H1 (cell line): ENCODE measurements at regions not wholly inside any gene's neighbourhood (a gene's known extent, or its start where the extent isn't known, plus 50 kb on each side); places are given as distances from the start of the nearest gene placed in this dataset.

Experiments used
- CTCF ChIP-seq, 3 experiments: IDR thresholded peaks; 1 replicate in 2 of 3; 2 replicates in 1 of 3; pipeline versions ENCODE4 v1.5.1 to v1.6.1; 2011; ENCODE audit warnings: low read length in 3 of 3, mild to moderate bottlenecking in 3 of 3, inconsistent platforms in 2 of 3, low read depth in 1 of 3, moderate library complexity in 1 of 3; ENCODE audit not compliant: insufficient read depth in 1 of 3; ENCODE audit errors: control extremely low read depth in 1 of 3
- EZH2 ChIP-seq: fragments of 200-600 bp; sonication (generic); IDR thresholded peaks from 2 replicates; pipeline ENCODE4 v1.7.1; 2012; ENCODE audit warnings: low read depth, mild to moderate bottlenecking, moderate library complexity, low read length, inconsistent platforms; ENCODE audit not compliant: severe bottlenecking
- GABPA ChIP-seq: IDR thresholded peaks from 2 replicates; pipeline ENCODE4 v1.6.1; 2011; ENCODE audit warnings: mild to moderate bottlenecking, low read length, moderate library complexity, borderline replicate concordance; ENCODE audit not compliant: insufficient read depth
- NRF1 ChIP-seq: IDR thresholded peaks from 2 replicates; pipeline ENCODE4 v1.6.1; 2011; ENCODE audit warnings: mild to moderate bottlenecking, low read depth, low read length, improper control_type of control experiment
- PHF8 ChIP-seq: fragments of 200-600 bp; sonication (generic); conservative IDR thresholded peaks from 2 replicates; pipeline ENCODE4 v1.7.1; 2012; ENCODE audit warnings: low read depth, mild to moderate bottlenecking, inconsistent platforms, low read length, moderate library complexity
- POLR2A ChIP-seq, 2 experiments: IDR thresholded peaks; 1 replicate in 1 of 2; 2 replicates in 1 of 2; pipeline ENCODE4 v1.6.1; 2011; ENCODE audit warnings: low read depth in 2 of 2, low read length in 2 of 2, mild to moderate bottlenecking in 2 of 2; ENCODE audit errors: control extremely low read depth in 1 of 2
- SAP30 ChIP-seq: fragments of 300-600 bp; sonication (generic); IDR thresholded peaks from 2 replicates; pipeline ENCODE4 v1.7.1; 2012; ENCODE audit warnings: low read length, moderate library complexity, mild to moderate bottlenecking, inconsistent platforms; ENCODE audit not compliant: insufficient read depth, insufficient replicate concordance
- SP1 ChIP-seq: IDR thresholded peaks from 2 replicates; pipeline ENCODE4 v1.6.1; 2011; ENCODE audit warnings: low read depth, low read length
- TBP ChIP-seq: IDR thresholded peaks from 2 replicates; pipeline ENCODE4 v1.6.1; 2011; ENCODE audit warnings: low read depth, low read length, improper control_type of control experiment
- ZNF274 ChIP-seq: IDR thresholded peaks from 2 replicates; pipeline ENCODE4 v1.7.0; 2012; ENCODE audit warnings: low read length, borderline replicate concordance; ENCODE audit errors: extremely low read depth

GRCh38 chr18:22507055-22507454 lies 89.3 kb upstream of the CTAGE1 start:
- no peak for TF ChIP-seq CTCF (IDR thresholded peaks at IDR 0.05; ENCODE audit: control extremely low read depth in 1 of 3, insufficient read depth in 1 of 3, low read depth in 1 of 3, low read length in 3 of 3)
- TF ChIP-seq SAP30 = no peak
- TF ChIP-seq EZH2 = no peak
- no peak for TF ChIP-seq TBP
- TF ChIP-seq PHF8 = no peak
- TF ChIP-seq ZNF274 = no peak
- TF ChIP-seq POLR2A (IDR thresholded peaks at IDR 0.05; ENCODE audit: control extremely low read depth in 1 of 2, low read depth in 2 of 2, low read length in 2 of 2) = no peak
- no peak for TF ChIP-seq NRF1
- TF ChIP-seq SP1 = no peak
- TF ChIP-seq GABPA = no peak
